ENCODE measurements at regions not wholly inside any gene's neighbourhood (a gene's known extent, or its start where the extent isn't known, plus 50 kb on each side); places are given as distances from the start of the nearest gene placed in this dataset.

GRCh38 chr5:131005963-131006684 is 158.9 kb downstream of the HINT1 start (continued):
- no peak for TF ChIP-seq ZC3H4 (CRISPR knock-in tag; IDR thresholded peaks at IDR 0.05; ENCODE audit: borderline replicate concordance)
- TF ChIP-seq, protein P1, sequence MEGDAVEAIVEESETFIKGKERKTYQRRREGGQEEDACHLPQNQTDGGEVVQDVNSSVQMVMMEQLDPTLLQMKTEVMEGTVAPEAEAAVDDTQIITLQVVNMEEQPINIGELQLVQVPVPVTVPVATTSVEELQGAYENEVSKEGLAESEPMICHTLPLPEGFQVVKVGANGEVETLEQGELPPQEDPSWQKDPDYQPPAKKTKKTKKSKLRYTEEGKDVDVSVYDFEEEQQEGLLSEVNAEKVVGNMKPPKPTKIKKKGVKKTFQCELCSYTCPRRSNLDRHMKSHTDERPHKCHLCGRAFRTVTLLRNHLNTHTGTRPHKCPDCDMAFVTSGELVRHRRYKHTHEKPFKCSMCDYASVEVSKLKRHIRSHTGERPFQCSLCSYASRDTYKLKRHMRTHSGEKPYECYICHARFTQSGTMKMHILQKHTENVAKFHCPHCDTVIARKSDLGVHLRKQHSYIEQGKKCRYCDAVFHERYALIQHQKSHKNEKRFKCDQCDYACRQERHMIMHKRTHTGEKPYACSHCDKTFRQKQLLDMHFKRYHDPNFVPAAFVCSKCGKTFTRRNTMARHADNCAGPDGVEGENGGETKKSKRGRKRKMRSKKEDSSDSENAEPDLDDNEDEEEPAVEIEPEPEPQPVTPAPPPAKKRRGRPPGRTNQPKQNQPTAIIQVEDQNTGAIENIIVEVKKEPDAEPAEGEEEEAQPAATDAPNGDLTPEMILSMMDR (IDR thresholded peaks at IDR 0.05 in 2 of 3, conservative IDR thresholded peaks at IDR 0.05 in 1 of 3; ENCODE audit: insufficient read depth in 2 of 3, low read depth in 1 of 3, low read length in 3 of 3): peak in 2 of 3 experiments; percentile 12 to 24; a peak in 1 of 6 replicates
- TF ChIP-seq CBX1 (IDR thresholded peaks at IDR 0.05; ENCODE audit: low read depth): no peak

- no peak for FAIRE-seq
- no TSS peak for BruUV-seq (replicated peaks)
- POLR2A ChIA-PET: no interaction called here
Measured at GRCh38 chr5:131001507-131001906, 163.5 kb downstream of the HINT1 start.

More at GRCh38 chr5:131001507-131001906, 163.5 kb downstream of the HINT1 start:
- H3K4me3 ChIP-seq: no peak overlapping the region
- no peaks in the 10 kb centered on the region for H4K20me1 ChIP-seq (replicated peaks; ENCODE audit: control insufficient read depth, insufficient read depth, low read length)
- H3K4me2 ChIP-seq (ENCODE audit: insufficient read depth, low read length): no peak overlapping the region
- DNase-seq (ENCODE audit: extremely low read depth in 1 of 4, low spot score in 3 of 4) (no peak), ATAC-seq (no peak)
- 0% methylated on average over 1 of the region's 1 CpG for WGBS (ENCODE audit: insufficient coverage, low coverage, missing lambda C conversion rate)
- H3K4me1 ChIP-seq (replicated peaks in 1 of 2; ENCODE audit: control insufficient read depth in 2 of 2, insufficient read depth in 2 of 2, low read length in 2 of 2): no peaks in the 10 kb centered on the region
- intact Hi-C loops (cut with micrococcal nuclease) (loop anchor here (10.0 kb wide), 1 partner anchor 413 kb away; no protein-coding TSS in a partner anchor), in situ Hi-C loops (cut with MboI) (no loop called here)
- H3K79me2 ChIP-seq (ENCODE audit: control insufficient read depth, insufficient read depth, low read length): no peaks in the 10 kb centered on the region
- no peak overlapping the region for H3K27ac ChIP-seq (ENCODE audit: extremely low read depth, low read depth, low read length)
- no peaks in the 10 kb centered on the region for H3K9me1 ChIP-seq (ENCODE audit: control insufficient read depth, insufficient read depth, low read length)
- no peaks in the 10 kb centered on the region for H3K27me3 ChIP-seq (ENCODE audit: control insufficient read depth in 2 of 2, insufficient read depth in 2 of 2, low read length in 2 of 2)
- no peak overlapping the region for H3K9ac ChIP-seq (ENCODE audit: insufficient read depth in 1 of 2, low read depth in 2 of 2, low read length in 2 of 2)
- H3K36me3 ChIP-seq (ENCODE audit: control insufficient read depth, insufficient read depth, low read length): no peaks in the 10 kb centered on the region
- CTCF ChIA-PET (ENCODE audit: low intra/inter-chr PET ratio): no interaction called here
- no peaks in the 10 kb centered on the region for H3K9me3 ChIP-seq (replicated peaks; ENCODE audit: control insufficient read depth, insufficient read depth, low read depth, low read length)
- peak; percentile 94 for TF ChIP-seq MAFF (IDR thresholded peaks at IDR 0.05; ENCODE audit: low read length)
- no peak for TF ChIP-seq ZNF121 (CRISPR knock-in tag; conservative IDR thresholded peaks at IDR 0.05)
- no peak for TF ChIP-seq ZNF41 (CRISPR knock-in tag; conservative IDR thresholded peaks at IDR 0.05)
- TF ChIP-seq, protein P2, sequence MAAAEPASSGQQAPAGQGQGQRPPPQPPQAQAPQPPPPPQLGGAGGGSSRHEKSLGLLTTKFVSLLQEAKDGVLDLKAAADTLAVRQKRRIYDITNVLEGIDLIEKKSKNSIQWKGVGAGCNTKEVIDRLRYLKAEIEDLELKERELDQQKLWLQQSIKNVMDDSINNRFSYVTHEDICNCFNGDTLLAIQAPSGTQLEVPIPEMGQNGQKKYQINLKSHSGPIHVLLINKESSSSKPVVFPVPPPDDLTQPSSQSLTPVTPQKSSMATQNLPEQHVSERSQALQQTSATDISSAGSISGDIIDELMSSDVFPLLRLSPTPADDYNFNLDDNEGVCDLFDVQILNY (CRISPR knock-in tag; IDR thresholded peaks at IDR 0.05): no peak
- TF ChIP-seq RBBP5 (IDR thresholded peaks at IDR 0.05; ENCODE audit: borderline replicate concordance, insufficient read depth, low read length, poor library complexity, severe bottlenecking): no peak
- TF ChIP-seq MAFG (tag; conservative IDR thresholded peaks at IDR 0.05): peak; percentile 87
- TF ChIP-seq ZNF316 (IDR thresholded peaks at IDR 0.05): peak; percentile 92
- peak; percentile 97 for TF ChIP-seq MAFK (IDR thresholded peaks at IDR 0.05; ENCODE audit: low read length)
- no peak for TF ChIP-seq BRCA1 (IDR thresholded peaks at IDR 0.05)
- TF ChIP-seq BRCA1 (CRISPR knock-in tag; IDR thresholded peaks at IDR 0.05): no peak
- TF ChIP-seq, protein P3, sequence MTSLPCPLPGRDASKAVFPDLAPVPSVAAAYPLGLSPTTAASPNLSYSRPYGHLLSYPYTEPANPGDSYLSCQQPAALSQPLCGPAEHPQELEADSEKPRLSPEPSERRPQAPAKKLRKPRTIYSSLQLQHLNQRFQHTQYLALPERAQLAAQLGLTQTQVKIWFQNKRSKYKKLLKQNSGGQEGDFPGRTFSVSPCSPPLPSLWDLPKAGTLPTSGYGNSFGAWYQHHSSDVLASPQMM (CRISPR knock-in tag; IDR thresholded peaks at IDR 0.05): no peak
- TF ChIP-seq ATF6 (CRISPR knock-in tag; IDR thresholded peaks at IDR 0.05): no peak
- peak; percentile 87 for TF ChIP-seq C11orf30 (IDR thresholded peaks at IDR 0.05; ENCODE audit: low read depth)
- no peak overlapping the region for H2AFZ ChIP-seq (ENCODE audit: low read depth, low read length)
